HL-60 (cell line): ENCODE measurements at regions not wholly inside any gene's neighbourhood (a gene's known extent, or its start where the extent isn't known, plus 50 kb on each side); places are given as distances from the start of the nearest gene placed in this dataset.

Source experiments
- DNase-seq, 2 experiments: peaks; one replicate each; pipeline ENCODE4 v3.0.0-alpha.2; 2010 to 2020; ENCODE audit warnings: low read depth in 1 of 2, low spot score in 1 of 2
- H3K27ac ChIP-seq: fragments of 250-450 bp; sonication (Bioruptor Pico); replicated peaks from 2 replicates; pipeline ENCODE4 v1.5.1; 2020; ENCODE audit warnings: mild to moderate bottlenecking, moderate library complexity
- H3K27me3 ChIP-seq: fragments of 250-450 bp; sonication (Bioruptor Pico); 2 replicates; pipeline ENCODE4 v1.5.1; 2021; ENCODE audit warnings: mild to moderate bottlenecking, moderate library complexity; ENCODE audit not compliant: insufficient read depth, poor library complexity, severe bottlenecking
- H3K4me3 ChIP-seq: replicated peaks from 2 replicates; pipeline ENCODE4 v1.5.1; 2011; ENCODE audit warnings: mild to moderate bottlenecking, control low read depth, low read length; ENCODE audit not compliant: insufficient read depth
- GABPA ChIP-seq: IDR thresholded peaks from 2 replicates; pipeline ENCODE4 v1.6.1; 2012; ENCODE audit warnings: low read depth
- POLR2AphosphoS5 ChIP-seq: IDR thresholded peaks from 2 replicates; pipeline ENCODE4 v1.6.1; 2012; ENCODE audit warnings: low read depth
- SPI1 ChIP-seq: IDR thresholded peaks from 2 replicates; pipeline ENCODE4 v1.6.1; 2012; ENCODE audit warnings: low read depth, mild to moderate bottlenecking, borderline replicate concordance
- TF ChIP-seq, protein P1 (sequence below): IDR thresholded peaks from 2 replicates; pipeline ENCODE4 v1.6.1; 2012; ENCODE audit warnings: low read depth; ENCODE audit not compliant: insufficient replicate concordance
- TF ChIP-seq, protein P2 (sequence below): IDR thresholded peaks from one replicate; pipeline ENCODE4 v1.5.1; 2011; ENCODE audit warnings: low read length, control low read depth, inconsistent platforms; ENCODE audit not compliant: insufficient read depth

DNA sequence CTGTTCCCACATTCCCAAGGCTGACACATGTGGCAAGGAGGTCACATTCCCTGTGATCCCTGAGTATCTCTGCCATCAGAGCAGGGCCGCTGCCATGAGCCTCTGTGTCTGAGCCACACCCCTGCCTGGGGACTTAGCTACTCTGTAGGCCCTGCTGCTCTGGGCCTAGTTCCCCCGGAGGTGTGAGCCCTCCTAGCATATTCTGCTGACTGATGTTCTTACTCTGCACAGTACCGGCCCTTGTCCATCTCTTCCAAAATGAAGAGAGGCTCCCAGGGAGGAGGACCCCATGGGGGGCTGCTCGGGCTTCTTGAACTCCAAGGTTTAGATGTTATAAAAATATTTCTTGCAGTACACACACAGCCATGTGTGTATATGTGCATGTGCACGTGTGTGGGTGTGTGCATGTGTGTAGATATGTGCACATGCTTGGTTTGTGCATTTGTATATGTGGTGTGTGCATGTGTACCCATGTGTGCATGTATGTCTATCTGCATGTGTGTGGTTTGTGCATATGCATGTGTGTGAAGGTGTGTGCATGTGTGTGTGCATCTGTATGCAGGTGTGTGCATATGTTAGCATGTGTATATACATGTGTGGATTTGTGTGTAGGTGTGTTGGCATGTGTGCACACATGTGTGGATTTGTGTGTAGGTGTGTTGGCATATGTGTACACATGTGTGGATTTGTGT, 101.2 kb downstream of the ERMARD start:
- H3K27ac ChIP-seq: no peak overlapping the region

DNA sequence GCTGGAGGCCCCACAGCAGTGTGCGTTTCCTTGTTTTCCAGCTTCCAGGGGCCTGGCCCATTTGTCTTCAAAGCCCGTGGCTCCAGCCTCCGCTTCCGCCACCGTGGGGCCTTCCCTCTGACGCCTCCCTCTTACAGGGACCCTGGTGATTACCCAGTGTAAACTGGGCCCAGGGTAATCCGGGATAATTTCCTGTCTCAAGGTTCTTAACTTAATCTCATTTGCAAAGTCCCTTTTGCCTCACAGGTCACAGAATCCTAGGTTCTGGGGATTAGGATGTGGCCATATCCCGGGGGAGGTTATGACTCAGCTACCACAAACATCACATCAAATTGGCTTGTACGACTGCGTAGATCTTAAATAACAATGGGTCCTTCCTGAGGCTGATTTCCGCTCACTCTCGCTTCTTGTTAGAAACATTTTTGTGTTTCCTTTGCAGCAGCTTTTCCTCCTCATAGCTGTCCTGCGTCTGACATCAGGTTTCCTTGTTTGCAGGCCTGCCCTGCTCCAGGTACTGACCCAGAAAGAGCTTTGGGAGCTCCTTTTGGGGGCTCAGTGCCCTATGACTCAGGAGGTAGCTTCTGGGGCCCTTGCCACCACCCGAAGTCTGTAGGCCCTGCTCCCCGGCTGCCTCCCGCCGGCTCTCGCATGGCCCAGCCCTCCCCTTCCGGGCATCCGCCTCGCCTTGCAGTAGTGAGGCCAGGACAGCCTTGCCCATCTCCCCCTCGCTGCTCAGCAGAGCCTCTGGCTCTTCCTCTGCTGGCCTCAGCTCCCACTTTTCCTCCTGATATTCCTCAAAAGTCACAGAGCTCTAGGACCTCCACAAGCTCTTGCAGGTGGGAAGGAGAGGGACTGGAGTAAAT, 100.5 kb downstream of the ERMARD start:
- TF ChIP-seq SPI1 (no peak), GABPA (no peak), POLR2AphosphoS5 (no peak)
- TF ChIP-seq, protein P1, sequence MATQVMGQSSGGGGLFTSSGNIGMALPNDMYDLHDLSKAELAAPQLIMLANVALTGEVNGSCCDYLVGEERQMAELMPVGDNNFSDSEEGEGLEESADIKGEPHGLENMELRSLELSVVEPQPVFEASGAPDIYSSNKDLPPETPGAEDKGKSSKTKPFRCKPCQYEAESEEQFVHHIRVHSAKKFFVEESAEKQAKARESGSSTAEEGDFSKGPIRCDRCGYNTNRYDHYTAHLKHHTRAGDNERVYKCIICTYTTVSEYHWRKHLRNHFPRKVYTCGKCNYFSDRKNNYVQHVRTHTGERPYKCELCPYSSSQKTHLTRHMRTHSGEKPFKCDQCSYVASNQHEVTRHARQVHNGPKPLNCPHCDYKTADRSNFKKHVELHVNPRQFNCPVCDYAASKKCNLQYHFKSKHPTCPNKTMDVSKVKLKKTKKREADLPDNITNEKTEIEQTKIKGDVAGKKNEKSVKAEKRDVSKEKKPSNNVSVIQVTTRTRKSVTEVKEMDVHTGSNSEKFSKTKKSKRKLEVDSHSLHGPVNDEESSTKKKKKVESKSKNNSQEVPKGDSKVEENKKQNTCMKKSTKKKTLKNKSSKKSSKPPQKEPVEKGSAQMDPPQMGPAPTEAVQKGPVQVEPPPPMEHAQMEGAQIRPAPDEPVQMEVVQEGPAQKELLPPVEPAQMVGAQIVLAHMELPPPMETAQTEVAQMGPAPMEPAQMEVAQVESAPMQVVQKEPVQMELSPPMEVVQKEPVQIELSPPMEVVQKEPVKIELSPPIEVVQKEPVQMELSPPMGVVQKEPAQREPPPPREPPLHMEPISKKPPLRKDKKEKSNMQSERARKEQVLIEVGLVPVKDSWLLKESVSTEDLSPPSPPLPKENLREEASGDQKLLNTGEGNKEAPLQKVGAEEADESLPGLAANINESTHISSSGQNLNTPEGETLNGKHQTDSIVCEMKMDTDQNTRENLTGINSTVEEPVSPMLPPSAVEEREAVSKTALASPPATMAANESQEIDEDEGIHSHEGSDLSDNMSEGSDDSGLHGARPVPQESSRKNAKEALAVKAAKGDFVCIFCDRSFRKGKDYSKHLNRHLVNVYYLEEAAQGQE: no peak
- TF ChIP-seq, protein P2, sequence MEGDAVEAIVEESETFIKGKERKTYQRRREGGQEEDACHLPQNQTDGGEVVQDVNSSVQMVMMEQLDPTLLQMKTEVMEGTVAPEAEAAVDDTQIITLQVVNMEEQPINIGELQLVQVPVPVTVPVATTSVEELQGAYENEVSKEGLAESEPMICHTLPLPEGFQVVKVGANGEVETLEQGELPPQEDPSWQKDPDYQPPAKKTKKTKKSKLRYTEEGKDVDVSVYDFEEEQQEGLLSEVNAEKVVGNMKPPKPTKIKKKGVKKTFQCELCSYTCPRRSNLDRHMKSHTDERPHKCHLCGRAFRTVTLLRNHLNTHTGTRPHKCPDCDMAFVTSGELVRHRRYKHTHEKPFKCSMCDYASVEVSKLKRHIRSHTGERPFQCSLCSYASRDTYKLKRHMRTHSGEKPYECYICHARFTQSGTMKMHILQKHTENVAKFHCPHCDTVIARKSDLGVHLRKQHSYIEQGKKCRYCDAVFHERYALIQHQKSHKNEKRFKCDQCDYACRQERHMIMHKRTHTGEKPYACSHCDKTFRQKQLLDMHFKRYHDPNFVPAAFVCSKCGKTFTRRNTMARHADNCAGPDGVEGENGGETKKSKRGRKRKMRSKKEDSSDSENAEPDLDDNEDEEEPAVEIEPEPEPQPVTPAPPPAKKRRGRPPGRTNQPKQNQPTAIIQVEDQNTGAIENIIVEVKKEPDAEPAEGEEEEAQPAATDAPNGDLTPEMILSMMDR: no peak
- no peak overlapping the region for H3K4me3 ChIP-seq
- no peak for DNase-seq
- H3K27ac ChIP-seq: no peak overlapping the region
- no peaks in the 10 kb centered on the region for H3K27me3 ChIP-seq

More for the DNA sequence above, 101.2 kb downstream of the ERMARD start:
- TF ChIP-seq POLR2AphosphoS5 (no peak), GABPA (no peak), SPI1 (no peak)
- TF ChIP-seq, protein P1: no peak
- TF ChIP-seq, protein P2: no peak
- no peak for DNase-seq
- Histone ChIP-seq H3K27me3 (no peaks in the 10 kb centered on the region), H3K4me3 (no peak overlapping the region)

DNA sequence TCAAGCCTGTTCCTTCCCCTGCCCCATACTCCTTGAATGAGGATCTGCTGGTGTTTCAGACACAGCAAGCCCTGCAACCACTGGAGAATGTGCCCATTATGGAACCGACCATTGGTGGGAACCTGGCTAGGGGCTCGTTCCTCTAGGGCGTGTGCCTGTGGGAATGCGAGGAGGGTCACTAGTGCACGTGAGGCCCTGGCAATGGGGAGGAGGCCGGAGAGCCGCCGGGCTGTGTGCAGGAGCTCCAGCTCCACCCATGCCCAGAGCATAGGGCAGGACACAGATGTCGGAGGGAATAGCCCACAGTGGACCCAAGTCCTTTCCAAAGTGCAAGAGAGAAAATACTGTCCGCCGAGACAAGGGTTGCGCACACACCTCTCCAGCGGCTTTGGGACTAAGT, 99.3 kb downstream of the ERMARD start:
- H3K4me3 ChIP-seq: no peak overlapping the region
- no peak overlapping the region for H3K27ac ChIP-seq
- no peaks in the 10 kb centered on the region for H3K27me3 ChIP-seq
- TF ChIP-seq POLR2AphosphoS5: no peak
- TF ChIP-seq, protein P1: no peak
- TF ChIP-seq, protein P2: no peak
- TF ChIP-seq GABPA: no peak
- TF ChIP-seq SPI1: no peak
- DNase-seq: no peak
